Cardiac fibroblast (primary cell): ENCODE measurements at regions not wholly inside any gene's neighbourhood (a gene's known extent, or its start where the extent isn't known, plus 50 kb on each side); places are given as distances from the start of the nearest gene placed in this dataset.

Source experiments
- DNase-seq, 2 donors: peaks; one replicate each; pipeline versions ENCODE4 v3.0.0 to v3.0.0-alpha.2; 2010; ENCODE audit warnings: low read depth in 2 of 2
- H3K4me3 ChIP-seq, 2 donors: replicated peaks in 1 of 2; 1 replicate in 1 of 2; 2 replicates in 1 of 2; pipeline ENCODE4 v1.5.1; 2011; ENCODE audit warnings: low read depth in 2 of 2, low read length in 2 of 2, mild to moderate bottlenecking in 2 of 2, moderate library complexity in 1 of 2
- TF ChIP-seq, protein P1 (sequence below): IDR thresholded peaks from one replicate; pipeline ENCODE4 v1.5.1; 2011; ENCODE audit warnings: low read depth, mild to moderate bottlenecking, low read length, inconsistent platforms

- no peak overlapping the region for H3K4me3 ChIP-seq
- DNase-seq: peak in 1 of 2 donors; percentile 48
- TF ChIP-seq, protein P1, sequence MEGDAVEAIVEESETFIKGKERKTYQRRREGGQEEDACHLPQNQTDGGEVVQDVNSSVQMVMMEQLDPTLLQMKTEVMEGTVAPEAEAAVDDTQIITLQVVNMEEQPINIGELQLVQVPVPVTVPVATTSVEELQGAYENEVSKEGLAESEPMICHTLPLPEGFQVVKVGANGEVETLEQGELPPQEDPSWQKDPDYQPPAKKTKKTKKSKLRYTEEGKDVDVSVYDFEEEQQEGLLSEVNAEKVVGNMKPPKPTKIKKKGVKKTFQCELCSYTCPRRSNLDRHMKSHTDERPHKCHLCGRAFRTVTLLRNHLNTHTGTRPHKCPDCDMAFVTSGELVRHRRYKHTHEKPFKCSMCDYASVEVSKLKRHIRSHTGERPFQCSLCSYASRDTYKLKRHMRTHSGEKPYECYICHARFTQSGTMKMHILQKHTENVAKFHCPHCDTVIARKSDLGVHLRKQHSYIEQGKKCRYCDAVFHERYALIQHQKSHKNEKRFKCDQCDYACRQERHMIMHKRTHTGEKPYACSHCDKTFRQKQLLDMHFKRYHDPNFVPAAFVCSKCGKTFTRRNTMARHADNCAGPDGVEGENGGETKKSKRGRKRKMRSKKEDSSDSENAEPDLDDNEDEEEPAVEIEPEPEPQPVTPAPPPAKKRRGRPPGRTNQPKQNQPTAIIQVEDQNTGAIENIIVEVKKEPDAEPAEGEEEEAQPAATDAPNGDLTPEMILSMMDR: no peak
Observed at GRCh38 chr3:99232696-99233095, 331.2 kb upstream of the DCBLD2 start.

DNA sequence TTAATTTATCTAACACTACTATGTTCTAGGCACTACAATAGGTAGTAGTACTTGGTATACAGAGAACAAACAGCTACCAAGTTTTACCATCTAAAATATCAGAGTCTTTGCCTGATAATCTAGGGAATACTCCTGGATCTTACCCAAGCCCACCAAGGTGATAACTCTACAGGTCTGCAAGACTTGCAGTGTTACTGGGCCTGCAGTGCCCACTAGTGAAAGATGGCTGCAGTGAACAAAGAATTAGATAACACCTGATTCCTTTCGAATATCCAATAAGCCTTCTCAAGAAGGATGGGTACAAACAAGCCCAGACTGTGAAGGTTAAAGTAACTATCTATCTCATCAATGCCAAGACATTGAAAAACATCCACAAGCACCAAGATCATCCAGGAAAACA, 317.0 kb upstream of the DCBLD2 start:
- no peak for DNase-seq
- TF ChIP-seq, protein P1: no peak
- H3K4me3 ChIP-seq: no peak overlapping the region

- no peak for DNase-seq
- TF ChIP-seq, protein P1: no peak
- no peak overlapping the region for H3K4me3 ChIP-seq
Observed at GRCh38 chr3:99212969-99213368, 311.5 kb upstream of the DCBLD2 start.

- DNase-seq: no peak
- no peak overlapping the region for H3K4me3 ChIP-seq
- TF ChIP-seq, protein P1: no peak
Observed at GRCh38 chr3:99211309-99211708, 309.8 kb upstream of the DCBLD2 start.

DNA sequence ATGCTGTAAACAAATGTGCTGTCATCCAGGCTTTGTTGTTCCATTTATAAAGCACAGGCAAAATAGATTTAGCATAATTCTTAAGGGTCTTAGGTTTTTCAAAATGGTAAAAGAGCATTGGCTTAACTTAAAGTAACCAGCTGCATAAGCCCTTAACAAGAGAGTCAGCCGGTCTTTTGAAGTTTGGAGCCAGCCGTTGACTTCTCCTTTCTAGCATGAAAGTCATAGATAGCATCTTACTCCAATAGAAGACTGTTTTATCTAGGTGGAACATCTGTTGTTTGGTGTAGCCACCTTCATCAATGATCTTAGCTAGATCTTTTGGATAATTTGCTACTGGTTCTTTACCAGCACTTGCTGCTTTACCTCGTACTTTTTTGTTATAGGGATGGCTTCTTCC, 297.5 kb upstream of the DCBLD2 start:
- H3K4me3 ChIP-seq: no peak overlapping the region
- TF ChIP-seq, protein P1: no peak
- no peak for DNase-seq

- DNase-seq: no peak
- no peak overlapping the region for H3K4me3 ChIP-seq
- TF ChIP-seq, protein P1: no peak
Observed at GRCh38 chr3:99191186-99191585, 289.7 kb upstream of the DCBLD2 start.

GRCh38 chr3:99188936-99189335, 287.4 kb upstream of the DCBLD2 start:
- no peak overlapping the region for H3K4me3 ChIP-seq
- no peak for DNase-seq
- TF ChIP-seq, protein P1: no peak
